H1 (cell line): ENCODE measurements at regions not wholly inside any gene's neighbourhood (a gene's known extent, or its start where the extent isn't known, plus 50 kb on each side); places are given as distances from the start of the nearest gene placed in this dataset.

Source experiments
- CTCF ChIA-PET: fragments of 300-600 bp; sonication (Branson Sonifier 250); formaldehyde crosslinking; loops from one replicate; lab custom pipeline; 2021; ENCODE audit not compliant: partially characterized antibody; lab: Charles Lee
- POLR2A ChIA-PET: fragments of 300-600 bp; sonication (Branson Sonifier 250); formaldehyde crosslinking; loops from one replicate; lab custom pipeline; 2021; ENCODE audit warnings: inconsistent platforms; ENCODE audit not compliant: partially characterized antibody; lab: Charles Lee
- DNase-seq, 2 experiments: peaks; one replicate each; pipeline versions ENCODE4 v3.0.0 to v3.0.0-alpha.2; 2010 to 2022; ENCODE audit warnings: low spot score in 2 of 2, low read depth in 1 of 2, mixed read lengths in 1 of 2
- FAIRE-seq: peaks from 2 replicates; lab custom pipeline; 2011; peaks lifted over from hg19 to GRCh38; lab: Jason Lieb, UNC
- H2AFZ ChIP-seq: 2 replicates; pipeline ENCODE4 v1.8.1; 2012; ENCODE audit warnings: low read length, inconsistent platforms
- H2AK5ac ChIP-seq: 2 replicates; pipeline ENCODE4 v1.6.1; 2013; ENCODE audit warnings: low read depth, low read length
- H2BK120ac ChIP-seq: replicated peaks from 2 replicates; pipeline ENCODE3; 2013; ENCODE audit warnings: low read depth, low read length, inconsistent platforms
- H2BK12ac ChIP-seq: 2 replicates; pipeline ENCODE4 v1.6.1; 2013; ENCODE audit warnings: low read depth, low read length
- H2BK15ac ChIP-seq: 2 replicates; pipeline ENCODE4 v1.6.1; 2013; ENCODE audit warnings: low read length
- H2BK20ac ChIP-seq: 2 replicates; pipeline ENCODE4 v1.6.1; 2013; ENCODE audit warnings: low read length
- H2BK5ac ChIP-seq: 2 replicates; pipeline ENCODE4 v1.6.1; 2013; ENCODE audit warnings: low read depth, low read length
- H3K14ac ChIP-seq: 2 replicates; pipeline ENCODE4 v1.6.1; 2013; ENCODE audit warnings: inconsistent platforms; ENCODE audit not compliant: insufficient read length
- H3K18ac ChIP-seq: 2 replicates; pipeline ENCODE4 v1.6.1; 2013; ENCODE audit warnings: low read length; ENCODE audit errors: extremely low read depth
- H3K23ac ChIP-seq: 2 replicates; pipeline ENCODE4 v1.6.1; 2013; ENCODE audit warnings: inconsistent platforms; ENCODE audit not compliant: insufficient read length
- H3K23me2 ChIP-seq: 2 replicates; pipeline ENCODE4 v1.6.1; 2013; ENCODE audit warnings: low read depth, low read length
- H3K27ac ChIP-seq: 2 replicates; pipeline ENCODE4 v1.6.1; 2011; ENCODE audit warnings: low read depth, low read length, inconsistent platforms
- H3K27me3 ChIP-seq, 4 experiments: replicated peaks in 1 of 4; 1 replicate in 1 of 4; 2 replicates in 3 of 4; pipeline versions ENCODE4 v1.6.1 to v1.8.1; 2011 to 2013; ENCODE audit warnings: low read length in 3 of 4, mild to moderate bottlenecking in 3 of 4, inconsistent platforms in 2 of 4, mixed read lengths in 2 of 4, moderate library complexity in 1 of 4; ENCODE audit not compliant: control insufficient read depth in 3 of 4, insufficient read depth in 3 of 4; ENCODE audit errors: extremely low read depth in 1 of 4
- H3K36me3 ChIP-seq, 4 experiments: 2 replicates each; pipeline versions ENCODE4 v1.6.1 to v1.8.1; 2011 to 2013; ENCODE audit warnings: mild to moderate bottlenecking in 4 of 4, low read length in 3 of 4, moderate library complexity in 2 of 4, control low read depth in 1 of 4, inconsistent platforms in 1 of 4; ENCODE audit not compliant: insufficient read depth in 4 of 4, control insufficient read depth in 2 of 4
- H3K4ac ChIP-seq: replicated peaks from 2 replicates; pipeline ENCODE3; 2013; ENCODE audit warnings: low read length, low read depth, mixed read lengths, inconsistent platforms; ENCODE audit not compliant: insufficient read length
- H3K4me1 ChIP-seq, 4 experiments: replicated peaks in 1 of 4; 1 replicate in 1 of 4; 2 replicates in 3 of 4; pipeline versions ENCODE4 v1.6.1 to v1.8.1; 2011 to 2013; ENCODE audit warnings: low read length in 3 of 4, inconsistent platforms in 2 of 4, mixed read lengths in 1 of 4; ENCODE audit not compliant: insufficient read depth in 4 of 4, control insufficient read depth in 3 of 4
- H3K4me2 ChIP-seq, 2 experiments: 2 replicates each; pipeline versions ENCODE4 v1.6.1 to v1.8.1; 2011 to 2013; ENCODE audit warnings: low read depth in 2 of 2, low read length in 2 of 2, control low read depth in 1 of 2, inconsistent platforms in 1 of 2, mild to moderate bottlenecking in 1 of 2; ENCODE audit not compliant: insufficient read depth in 1 of 2
- H3K4me3 ChIP-seq, 4 experiments: fragments of 200-600, 300-600 bp in 1 of 4; sonication (generic), shearing (Covaris generic), sonication (Bioruptor Twin) in 1 of 4; 2 replicates each; pipeline versions ENCODE4 v1.5.1 to v1.8.1; 2011 to 2016; ENCODE audit warnings: low read length in 4 of 4, low read depth in 3 of 4, control low read depth in 2 of 4, inconsistent platforms in 2 of 4, mild to moderate bottlenecking in 2 of 4, mixed read lengths in 1 of 4, moderate library complexity in 1 of 4; ENCODE audit not compliant: insufficient read depth in 2 of 4; ENCODE audit errors: extremely low read depth in 1 of 4
- H3K56ac ChIP-seq: replicated peaks from 2 replicates; pipeline ENCODE3; 2013; ENCODE audit warnings: low read depth, mild to moderate bottlenecking, mixed read lengths, low read length, inconsistent platforms; ENCODE audit not compliant: insufficient read length
- H3K79me1 ChIP-seq: 2 replicates; pipeline ENCODE4 v1.6.1; 2013; ENCODE audit warnings: low read depth, low read length, control low read depth
- H3K79me2 ChIP-seq, 2 experiments: 2 replicates each; pipeline versions ENCODE4 v1.6.1 to v1.8.1; 2012 to 2013; ENCODE audit warnings: low read length in 2 of 2, mild to moderate bottlenecking in 2 of 2, inconsistent platforms in 1 of 2; ENCODE audit not compliant: insufficient read depth in 2 of 2, control insufficient read depth in 1 of 2
- H3K9ac ChIP-seq, 4 experiments: replicated peaks in 1 of 4; 1 replicate in 1 of 4; 2 replicates in 3 of 4; pipeline versions ENCODE4 v1.6.1 to v1.8.1; 2011 to 2013; ENCODE audit warnings: low read depth in 3 of 4, low read length in 3 of 4, control low read depth in 2 of 4, mild to moderate bottlenecking in 2 of 4, moderate library complexity in 2 of 4, inconsistent platforms in 1 of 4; ENCODE audit errors: extremely low read depth in 1 of 4
- H3K9me3 ChIP-seq, 2 experiments: 2 replicates each; pipeline versions ENCODE4 v1.6.1 to v1.8.1; 2012 to 2013; ENCODE audit warnings: mild to moderate bottlenecking in 2 of 2, moderate library complexity in 2 of 2, control low read depth in 1 of 2, inconsistent platforms in 1 of 2, low read depth in 1 of 2, low read length in 1 of 2, mixed read lengths in 1 of 2; ENCODE audit not compliant: insufficient read depth in 2 of 2
- H4K20me1 ChIP-seq, 2 experiments: replicated peaks in 1 of 2; 2 replicates each; pipeline versions ENCODE3 to v1.8.1; 2011 to 2013; ENCODE audit warnings: inconsistent platforms in 2 of 2, low read length in 2 of 2, mild to moderate bottlenecking in 1 of 2; ENCODE audit not compliant: insufficient read depth in 2 of 2, control insufficient read depth in 1 of 2
- H4K5ac ChIP-seq: 2 replicates; pipeline ENCODE4 v1.6.1; 2013; ENCODE audit warnings: low read length, low read depth, mixed read lengths, inconsistent platforms; ENCODE audit not compliant: insufficient read length
- H4K8ac ChIP-seq: 2 replicates; pipeline ENCODE4 v1.8.0; 2013; ENCODE audit warnings: mild to moderate bottlenecking, moderate library complexity, low read length, inconsistent platforms; ENCODE audit not compliant: insufficient read depth; ENCODE audit errors: extremely low read depth
- H4K91ac ChIP-seq: replicated peaks from 2 replicates; pipeline ENCODE3; 2013; ENCODE audit warnings: low read length, mixed read lengths, inconsistent platforms; ENCODE audit not compliant: insufficient read length
- ATF3 ChIP-seq: IDR thresholded peaks from 2 replicates; pipeline ENCODE4 v1.6.1; 2011; ENCODE audit warnings: low read depth, mild to moderate bottlenecking, low read length; ENCODE audit not compliant: insufficient read depth
- BACH1 ChIP-seq: IDR thresholded peaks from 2 replicates; pipeline ENCODE4 v1.6.1; 2012; ENCODE audit warnings: low read length, improper control_type of control experiment
- BCL11A ChIP-seq, 2 experiments: IDR thresholded peaks; one replicate each; pipeline ENCODE4 v1.6.1; 2011; ENCODE audit warnings: low read depth in 2 of 2, low read length in 2 of 2, mild to moderate bottlenecking in 2 of 2
- CHD2 ChIP-seq: IDR thresholded peaks from 2 replicates; pipeline ENCODE4 v1.6.1; 2012; ENCODE audit warnings: low read length, improper control_type of control experiment
- EP300 ChIP-seq, 2 experiments: IDR thresholded peaks; 1 replicate in 1 of 2; 2 replicates in 1 of 2; pipeline ENCODE4 v1.6.1; 2011 to 2012; ENCODE audit warnings: low read depth in 2 of 2, low read length in 2 of 2, mild to moderate bottlenecking in 2 of 2, borderline replicate concordance in 1 of 2, inconsistent platforms in 1 of 2, moderate library complexity in 1 of 2
- GTF2F1 ChIP-seq: IDR thresholded peaks from 2 replicates; pipeline ENCODE4 v1.6.1; 2012; ENCODE audit warnings: low read depth, low read length, improper control_type of control experiment, borderline replicate concordance
- HDAC2 ChIP-seq, 2 experiments: fragments of 300-600 bp in 1 of 2; sonication (generic) in 1 of 2; IDR thresholded peaks; 2 replicates each; pipeline ENCODE4 v1.6.1; 2011 to 2012; ENCODE audit warnings: low read depth in 2 of 2, low read length in 2 of 2, mild to moderate bottlenecking in 2 of 2, moderate library complexity in 2 of 2, borderline replicate concordance in 1 of 2, inconsistent platforms in 1 of 2
- JUN ChIP-seq: IDR thresholded peaks from 2 replicates; pipeline ENCODE4 v1.6.1; 2011; ENCODE audit warnings: low read depth, mild to moderate bottlenecking, improper control_type of control experiment, low read length
- JUND ChIP-seq: IDR thresholded peaks from 2 replicates; pipeline ENCODE4 v1.6.1; 2011; ENCODE audit warnings: mild to moderate bottlenecking, improper control_type of control experiment, low read length
- KDM1A ChIP-seq: fragments of 200-600, 300-600 bp; sonication (generic); IDR thresholded peaks from 2 replicates; pipeline ENCODE4 v1.7.1; 2016; ENCODE audit warnings: mild to moderate bottlenecking, low read length, borderline replicate concordance
- RNF2 ChIP-seq: fragments of 200-900, 300-1000 bp; sonication (generic); IDR thresholded peaks from 2 replicates; pipeline ENCODE4 v1.7.1; 2016; ENCODE audit warnings: borderline replicate concordance, low read depth, mild to moderate bottlenecking, antibody characterized with exemption, low read length; ENCODE audit not compliant: poor library complexity, severe bottlenecking; ENCODE audit errors: missing control alignments
- SP2 ChIP-seq: IDR thresholded peaks from 2 replicates; pipeline ENCODE4 v1.6.1; 2012; ENCODE audit warnings: mild to moderate bottlenecking, low read length, inconsistent platforms
- WGBS, 2 experiments: shearing (Covaris generic) in 1 of 2; methylation state at CpG; one replicate each; pipeline versions ENCODE4 v1.1.6 to v1.1.7; 2013 to 2015; ENCODE audit warnings: low lambda C conversion rate in 2 of 2, mixed read lengths in 2 of 2, inconsistent platforms in 1 of 2, low coverage in 1 of 2, missing lambda C conversion rate in 1 of 2; ENCODE audit not compliant: insufficient replicate concordance in 2 of 2, insufficient coverage in 1 of 2, insufficient read length in 1 of 2; ENCODE audit errors: extremely low coverage in 1 of 2, missing lambda C conversion rate in 1 of 2; 5-methylcytosine and 5-hydroxymethylcytosine counted together
- TF ChIP-seq, protein P1 (sequence below): IDR thresholded peaks from 2 replicates; pipeline ENCODE4 v1.6.1; 2011; ENCODE audit warnings: low read length, improper control_type of control experiment

DNA sequence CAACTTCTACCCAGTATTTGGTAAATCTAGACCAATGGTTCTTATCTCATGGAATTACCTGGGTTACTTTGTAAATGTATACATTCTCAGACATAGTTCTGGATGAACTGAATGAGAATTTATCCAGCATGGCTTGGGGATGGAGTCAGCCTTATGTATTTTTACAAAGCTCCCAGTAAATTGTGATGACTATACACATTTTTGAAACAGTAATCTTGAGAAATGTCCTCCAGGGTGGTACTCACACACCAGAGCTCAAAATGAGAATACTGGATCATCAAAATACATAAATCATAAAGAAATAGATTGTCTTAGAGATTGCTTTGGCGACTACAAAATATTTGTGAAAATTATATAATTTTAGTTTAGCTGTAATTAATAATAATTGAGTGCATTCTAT lies 722.1 kb upstream of the DPPA4 start:
- no peaks in the 10 kb centered on the region for H4K20me1 ChIP-seq
- H3K27me3 ChIP-seq: no peaks in the 10 kb centered on the region
- no peak overlapping the region for H4K91ac ChIP-seq
- H2BK12ac ChIP-seq: no peak overlapping the region
- H3K23me2 ChIP-seq: no peaks in the 10 kb centered on the region
- DNase-seq (no peak), FAIRE-seq (no peak)
- no peak overlapping the region for H3K4me2 ChIP-seq
- H3K4ac ChIP-seq: no peak overlapping the region
- no peaks in the 10 kb centered on the region for H3K4me1 ChIP-seq
- H2AFZ ChIP-seq: no peak overlapping the region
- no peak overlapping the region for H3K9ac ChIP-seq
- no peak overlapping the region for H2BK15ac ChIP-seq
- no peak overlapping the region for H3K14ac ChIP-seq
- POLR2A ChIA-PET: no interaction called here
- H3K79me2 ChIP-seq: no peaks in the 10 kb centered on the region
- H3K4me3 ChIP-seq: no peak overlapping the region
- no peak overlapping the region for H4K5ac ChIP-seq
- H2AK5ac ChIP-seq: no peak overlapping the region
- no peak overlapping the region for H3K18ac ChIP-seq
- H3K56ac ChIP-seq: no peak overlapping the region
- H2BK20ac ChIP-seq: no peak overlapping the region
- H4K8ac ChIP-seq: no peak overlapping the region
- H2BK5ac ChIP-seq: no peak overlapping the region
- WGBS, 2 experiments: 88% methylated on average over 1 of the region's 1 CpG; no CpG with 5 or more reads in 1 of the 2 experiments
- no peaks in the 10 kb centered on the region for H3K9me3 ChIP-seq
- no peak overlapping the region for H3K27ac ChIP-seq
- H3K36me3 ChIP-seq: no peaks in the 10 kb centered on the region
- H3K79me1 ChIP-seq: no peaks in the 10 kb centered on the region
- no peak overlapping the region for H3K23ac ChIP-seq
- CTCF ChIA-PET: interaction anchor here (0.8 kb wide), 1 partner anchor 19 kb away, joined by 3 read pairs; no protein-coding TSS in a partner anchor
- H2BK120ac ChIP-seq: no peak overlapping the region
- TF ChIP-seq BACH1 (no peak), CHD2 (no peak), JUN (no peak), JUND (no peak), KDM1A (no peak), RNF2 (no peak), BCL11A (IDR thresholded peaks at IDR 0.05; ENCODE audit: low read depth in 2 of 2, low read length in 2 of 2) (no peak), GTF2F1 (no peak), SP2 (no peak), ATF3 (no peak), EP300 (IDR thresholded peaks at IDR 0.05; ENCODE audit: borderline replicate concordance in 1 of 2, low read depth in 2 of 2, low read length in 2 of 2) (no peak), HDAC2 (IDR thresholded peaks at IDR 0.05; ENCODE audit: borderline replicate concordance in 1 of 2, low read depth in 2 of 2, low read length in 2 of 2) (no peak)
- TF ChIP-seq, protein P1, sequence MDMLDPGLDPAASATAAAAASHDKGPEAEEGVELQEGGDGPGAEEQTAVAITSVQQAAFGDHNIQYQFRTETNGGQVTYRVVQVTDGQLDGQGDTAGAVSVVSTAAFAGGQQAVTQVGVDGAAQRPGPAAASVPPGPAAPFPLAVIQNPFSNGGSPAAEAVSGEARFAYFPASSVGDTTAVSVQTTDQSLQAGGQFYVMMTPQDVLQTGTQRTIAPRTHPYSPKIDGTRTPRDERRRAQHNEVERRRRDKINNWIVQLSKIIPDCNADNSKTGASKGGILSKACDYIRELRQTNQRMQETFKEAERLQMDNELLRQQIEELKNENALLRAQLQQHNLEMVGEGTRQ: no peak
